Gastroesophageal sphincter (tissue), 3 donors: ENCODE measurements at regions not wholly inside any gene's neighbourhood (a gene's known extent, or its start where the extent isn't known, plus 50 kb on each side); places are given as distances from the start of the nearest gene placed in this dataset.

ENCODE experiments used
- CTCF ChIP-seq, 4 experiments: fragments of 200-600 bp in 2 of 4; fragments of 450-650 bp in 2 of 4; sonication (generic) in 1 of 4; IDR thresholded peaks; one replicate each; pipeline ENCODE4 v1.5.1; 2017 to 2019; ENCODE audit warnings: antibody characterized with exemption in 4 of 4, mild to moderate bottlenecking in 2 of 4, moderate library complexity in 2 of 4
- POLR2A ChIP-seq, 2 donors: fragments of 450-650 bp; IDR thresholded peaks; one replicate each; pipeline ENCODE4 v1.6.1; 2017; ENCODE audit warnings: antibody characterized with exemption in 2 of 2, mild to moderate bottlenecking in 2 of 2, moderate library complexity in 1 of 2

- TF ChIP-seq CTCF (IDR thresholded peaks at IDR 0.05), result no peak
- TF ChIP-seq POLR2A (IDR thresholded peaks at IDR 0.05), result no peak
Observed at GRCh38 chr11:70594031-70594430, 195.7 kb downstream of the CTTN start.
